Hepatocyte (in vitro differentiated cells): ENCODE measurements at regions not wholly inside any gene's neighbourhood (a gene's known extent, or its start where the extent isn't known, plus 50 kb on each side); places are given as distances from the start of the nearest gene placed in this dataset.

Experiments
- CTCF ChIP-seq: fragments of 200-600 bp; sonication (generic); IDR thresholded peaks from 2 replicates; pipeline ENCODE4 v1.5.1; 2016; ENCODE audit warnings: antibody characterized with exemption, mild to moderate bottlenecking; ENCODE audit not compliant: poor library complexity
- EZH2 ChIP-seq: fragments of 200-600 bp; sonication (generic); IDR thresholded peaks from 2 replicates; pipeline ENCODE4 v1.6.1; 2016; ENCODE audit warnings: antibody characterized with exemption, mild to moderate bottlenecking, borderline replicate concordance
- EZH2phosphoT487 ChIP-seq: fragments of 200-600 bp; sonication (generic); IDR thresholded peaks from one replicate; pipeline ENCODE4 v1.6.1; 2018; ENCODE audit warnings: antibody characterized with exemption, mild to moderate bottlenecking, low read depth, moderate library complexity; ENCODE audit not compliant: unreplicated experiment, severe bottlenecking

DNA sequence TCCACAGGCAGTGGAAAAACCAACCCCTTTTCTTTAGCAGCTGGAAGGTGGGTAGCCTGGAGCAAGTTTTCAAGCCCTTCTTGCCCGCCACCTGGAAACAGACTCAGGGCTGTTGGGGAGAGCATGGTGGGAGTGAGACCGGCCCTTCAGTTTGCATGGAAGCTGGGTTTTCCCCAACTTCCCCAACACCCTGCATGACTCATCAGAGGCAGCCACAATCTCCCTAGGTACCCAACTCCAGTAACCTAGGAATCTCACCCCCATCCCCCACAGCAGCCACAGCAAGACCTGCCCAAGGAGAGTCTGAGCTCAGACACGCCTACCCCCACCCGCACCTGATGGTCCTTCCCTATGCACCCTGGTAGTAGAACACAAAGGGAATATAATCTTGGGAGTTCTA is 86.3 kb upstream of the IRAK1BP1 start:
- TF ChIP-seq CTCF = no peak
- no peak for TF ChIP-seq EZH2
- TF ChIP-seq EZH2phosphoT487 = no peak
